Prostate gland (tissue), 2 donors: ENCODE measurements at regions not wholly inside any gene's neighbourhood (a gene's known extent, or its start where the extent isn't known, plus 50 kb on each side); places are given as distances from the start of the nearest gene placed in this dataset.

Experiments used
- CTCF ChIP-seq, 4 experiments: fragments of 200-600 bp in 2 of 4; fragments of 450-650 bp in 2 of 4; sonication (generic) in 2 of 4; IDR thresholded peaks; 1 replicate in 3 of 4; 2 replicates in 1 of 4; pipeline ENCODE4 v1.5.1; 2016 to 2019; ENCODE audit warnings: antibody characterized with exemption in 4 of 4, mild to moderate bottlenecking in 2 of 4, moderate library complexity in 2 of 4
- POLR2A ChIP-seq: fragments of 450-650 bp; IDR thresholded peaks from one replicate; pipeline ENCODE4 v1.6.1; 2016; ENCODE audit warnings: antibody characterized with exemption, mild to moderate bottlenecking

GRCh38 chr4:20623939-20624338 is 76.3 kb upstream of the PACRGL start:
- TF ChIP-seq CTCF (IDR thresholded peaks at IDR 0.05) (no peak), POLR2A (no peak)
